ENCODE measurements at regions not wholly inside any gene's neighbourhood (a gene's known extent, or its start where the extent isn't known, plus 50 kb on each side); places are given as distances from the start of the nearest gene placed in this dataset.
A peak's percentile ranks its signal among the peaks of the same experiment; 100 is the strongest.
"Not testable (repeated sequence)": the region's sequence is repeated elsewhere in the genome, so short reads cannot be mapped to it uniquely, and the experiment has no call there.

DNA sequence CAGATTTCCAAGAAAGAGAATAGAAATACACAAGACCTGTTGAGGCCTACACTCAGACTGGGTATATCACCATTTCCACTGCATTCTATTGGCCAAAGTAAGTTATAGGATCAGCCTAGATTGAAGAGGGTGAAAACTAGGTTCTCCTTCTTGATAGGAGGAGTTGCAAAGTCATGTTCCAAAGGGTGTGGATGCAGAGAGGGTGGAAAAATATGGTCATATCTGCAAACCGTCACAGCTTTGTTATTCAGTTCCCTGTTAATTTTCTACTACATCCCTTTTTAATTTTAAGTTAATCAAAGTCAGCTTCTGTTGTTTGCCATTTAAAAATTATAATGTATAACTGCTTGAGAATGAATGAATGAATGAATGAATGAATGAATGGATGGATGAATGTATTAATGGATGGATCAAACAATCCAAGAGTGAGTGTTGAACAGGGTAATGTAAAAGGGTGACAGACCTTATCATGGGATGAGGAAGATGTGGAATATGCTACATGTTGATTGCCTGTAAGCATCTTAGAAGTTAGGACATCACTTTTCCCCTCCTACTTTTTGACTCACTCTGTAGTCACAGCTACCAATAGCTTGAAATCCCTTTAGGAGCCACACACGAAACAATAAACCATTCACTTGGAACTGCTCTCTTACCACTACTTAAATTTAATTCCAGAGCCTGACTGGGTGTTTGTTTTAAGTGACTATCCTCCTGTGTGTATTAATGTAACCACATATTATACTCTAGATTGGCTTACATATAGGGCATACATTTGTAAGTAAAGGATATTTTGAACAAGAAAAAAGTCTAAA is 121.5 kb downstream of the CCDC34 start:
- peak; percentile 78 for DNase-seq

DNA sequence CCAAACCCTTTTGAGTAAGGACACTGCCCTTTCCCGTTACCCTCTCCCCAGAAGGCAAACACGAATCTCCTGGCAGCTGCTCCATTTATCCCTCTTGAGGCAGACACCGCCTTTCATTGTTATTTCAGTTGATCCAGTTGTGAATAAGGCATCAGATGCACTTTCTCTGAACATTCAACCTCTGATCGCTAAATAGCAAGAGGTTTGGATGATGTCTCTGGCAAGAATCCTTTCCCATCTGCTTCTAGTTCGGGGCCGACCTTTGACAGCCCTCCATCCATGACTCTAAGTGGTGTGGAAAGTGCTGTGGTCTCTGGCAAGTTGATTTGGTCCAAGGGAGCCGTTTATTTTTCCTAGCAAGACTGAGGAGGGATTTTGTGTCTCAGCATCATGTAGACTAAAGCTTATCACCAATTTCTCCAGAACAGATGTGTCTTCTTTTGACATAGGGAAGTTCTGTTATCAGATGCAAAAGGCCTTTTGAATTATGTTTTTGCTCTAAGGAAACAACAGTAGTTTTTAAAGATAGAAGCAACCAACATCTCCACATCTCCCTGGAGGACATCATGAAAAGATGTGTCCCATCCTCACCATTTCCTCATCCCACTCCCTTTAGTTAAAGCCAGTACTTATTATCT is 123.6 kb downstream of the CCDC34 start:
- DNase-seq, result no peak

DNA sequence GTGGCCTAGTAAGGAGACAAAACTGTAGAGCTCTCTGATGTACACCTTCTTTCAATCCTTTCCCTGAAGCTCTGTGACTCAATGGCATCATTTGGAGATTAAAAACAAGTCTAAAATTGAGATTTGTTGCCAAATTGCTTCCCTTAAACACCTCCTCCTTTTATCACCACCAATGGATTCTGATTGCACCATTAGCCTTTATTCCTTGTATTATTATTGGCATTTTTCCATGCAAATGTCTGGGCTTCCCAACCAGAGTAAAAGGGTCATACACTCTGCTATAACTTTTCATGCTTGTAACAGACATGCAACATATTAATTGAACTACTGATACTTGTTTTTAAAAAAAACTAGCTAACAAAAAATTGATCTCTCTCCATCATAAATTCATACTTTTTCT is 124.2 kb downstream of the CCDC34 start:
- DNase-seq, result no peak

DNA sequence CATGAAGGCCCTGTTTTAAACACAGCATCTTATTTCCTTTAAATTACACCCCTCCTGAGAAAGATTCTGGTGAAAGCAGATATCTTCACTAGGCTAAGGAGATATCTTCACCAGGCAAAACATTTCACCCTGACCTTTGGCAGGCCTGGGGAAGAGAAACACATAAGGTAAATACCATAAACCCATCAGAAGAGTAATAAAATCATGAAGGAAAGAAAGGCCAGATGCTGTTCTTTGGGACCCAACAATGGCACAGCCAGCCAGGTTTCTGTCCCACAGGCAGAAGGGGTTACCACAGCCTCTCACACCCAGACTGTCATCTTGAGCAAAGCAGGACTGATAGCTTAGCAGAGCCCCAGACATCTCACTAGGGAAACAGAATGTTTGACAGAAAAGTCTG is 125.4 kb downstream of the CCDC34 start:
- DNase-seq, result no peak

GRCh38 chr11:27234961-27235360 is 128.1 kb downstream of the CCDC34 start:
- no peak for DNase-seq

GRCh38 chr11:27234043-27234668 is 128.9 kb downstream of the CCDC34 start:
- DNase-seq, result peak; percentile 87

DNA sequence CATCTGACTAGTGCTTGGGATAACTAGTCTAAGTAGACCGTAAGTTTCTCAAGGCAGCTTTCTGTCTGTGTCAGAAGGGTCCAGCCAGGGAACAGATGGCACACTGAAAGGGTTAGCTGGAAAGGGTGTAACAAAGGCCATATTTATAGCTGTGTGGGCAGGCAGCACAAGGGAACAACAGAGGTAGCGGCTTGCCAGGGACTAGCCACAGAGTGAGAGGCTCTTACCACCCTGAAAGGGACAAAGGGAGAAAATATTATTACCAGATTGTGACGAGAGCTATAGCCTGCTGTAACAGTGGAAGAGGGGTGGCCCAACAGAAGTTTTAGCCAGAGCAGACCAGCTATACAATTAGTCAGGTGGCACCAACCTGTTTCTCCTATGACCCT is 129.4 kb downstream of the CCDC34 start:
- no peak for DNase-seq

DNA sequence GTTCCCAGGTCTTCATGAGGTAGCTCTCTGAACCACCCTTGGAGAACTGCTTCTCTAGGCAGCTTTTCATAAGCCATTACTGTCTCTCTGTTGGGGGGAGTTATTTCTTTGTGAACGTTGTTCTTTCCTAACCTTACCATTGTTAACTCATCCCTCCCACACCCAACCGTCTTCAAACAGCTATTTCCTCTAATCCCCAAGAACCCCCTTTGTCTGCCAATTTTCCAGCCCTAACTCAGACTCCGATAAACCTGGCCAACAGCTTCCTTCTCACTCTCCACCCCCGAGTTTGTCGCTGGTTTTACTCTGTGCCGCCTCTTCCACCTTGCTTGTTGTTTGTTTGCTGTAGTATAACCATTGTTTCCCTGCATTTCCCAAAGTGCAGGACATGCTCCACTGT is 131.5 kb downstream of the CCDC34 start:
- DNase-seq, result no peak

GRCh38 chr11:27230192-27230572 is 132.8 kb downstream of the CCDC34 start:
- DNase-seq, result no peak

- DNase-seq, result no peak
Observed at GRCh38 chr11:27229511-27230191, 133.4 kb downstream of the CCDC34 start.

GRCh38 chr11:27228906-27229290 is 134.1 kb downstream of the CCDC34 start:
- DNase-seq, result no peak

DNA sequence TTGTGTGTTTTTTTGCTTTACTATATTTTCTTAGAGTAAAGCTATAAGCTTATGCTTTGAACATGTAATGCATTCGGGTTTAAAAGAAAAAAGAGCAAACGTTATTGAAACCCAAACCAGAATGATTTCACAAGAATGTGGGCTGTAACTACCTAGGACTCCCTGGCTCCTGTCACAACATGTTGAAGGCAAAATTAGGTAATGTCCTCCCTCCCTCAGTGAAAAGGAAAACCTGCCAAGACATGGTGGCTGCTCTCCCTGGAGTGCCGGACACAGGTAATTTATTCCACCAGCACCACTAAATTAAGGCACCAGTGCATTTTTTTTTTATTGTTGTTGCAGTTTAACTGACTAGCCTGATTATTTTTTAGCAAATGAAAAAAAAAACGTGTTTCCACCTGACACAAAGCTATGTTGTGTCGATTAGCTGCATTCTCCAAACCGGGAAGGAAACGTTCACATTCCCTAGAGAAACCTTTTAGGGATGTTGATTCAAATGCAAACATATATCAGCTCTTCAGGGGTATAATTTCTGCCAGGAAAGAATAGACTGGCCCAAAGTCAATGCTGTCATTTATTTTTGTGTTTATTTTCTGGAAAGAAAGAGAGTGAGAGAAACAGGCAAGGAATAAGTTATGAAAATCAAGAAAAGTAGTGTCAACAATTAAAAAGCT is 134.6 kb downstream of the CCDC34 start:
- DNase-seq, result no peak

GRCh38 chr11:27227736-27228135 is 135.3 kb downstream of the CCDC34 start:
- no peak for DNase-seq

DNA sequence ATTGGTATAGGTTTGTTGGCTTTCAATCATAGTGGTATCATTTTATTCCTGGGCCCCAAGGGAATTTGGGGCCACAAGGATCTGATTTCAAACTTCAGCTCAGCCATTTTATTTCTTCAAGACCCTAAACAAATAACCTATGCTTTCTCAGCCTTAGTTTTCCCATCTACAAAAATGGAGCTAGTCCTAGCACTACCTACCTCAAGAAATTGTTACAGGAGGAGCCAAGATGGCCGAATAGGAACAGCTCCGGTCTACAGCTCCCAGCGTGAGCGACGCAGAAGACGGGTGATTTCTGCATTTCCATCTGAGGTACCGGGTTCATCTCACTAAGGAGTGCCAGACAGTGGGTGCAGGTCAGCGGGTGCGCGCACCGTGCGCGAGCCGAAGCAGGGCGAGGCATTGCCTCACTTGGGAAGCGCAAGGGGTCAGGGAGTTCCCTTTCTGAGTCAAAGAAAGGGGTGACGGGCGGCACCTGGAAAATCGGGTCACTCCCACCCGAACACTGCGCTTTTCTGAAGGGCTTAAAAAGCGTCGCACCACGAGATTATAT is 143.5 kb downstream of the CCDC34 start:
- DNase-seq, result not testable (repeated sequence)

- DNase-seq, result peak; percentile 55
Observed at GRCh38 chr11:27218421-27219038, 144.5 kb downstream of the CCDC34 start.

DNA sequence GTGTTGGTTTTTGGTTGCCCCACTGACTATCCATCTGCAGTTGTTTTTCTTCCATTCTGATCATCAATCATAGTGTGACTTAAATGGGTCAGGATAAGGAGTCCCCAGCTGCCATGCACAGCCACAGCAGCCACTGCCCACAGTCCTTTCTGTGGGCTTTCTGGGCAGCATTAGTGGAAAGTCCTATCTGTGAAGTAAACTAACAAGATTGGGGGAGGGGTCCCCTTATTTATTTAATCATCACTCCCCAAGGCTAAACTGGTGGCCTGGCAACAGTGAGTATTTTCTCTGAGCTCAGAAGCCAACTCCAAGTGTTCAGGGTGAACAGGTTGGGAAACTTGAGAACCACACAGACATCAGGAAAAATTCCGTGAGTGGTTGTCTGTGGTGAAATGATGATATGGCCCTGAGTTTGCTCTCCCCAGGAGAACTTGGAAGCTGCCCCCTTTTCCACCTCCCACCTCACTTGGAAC is 145.0 kb downstream of the CCDC34 start:
- DNase-seq, result peak; percentile 32

- no peak for DNase-seq
Observed at GRCh38 chr11:27217496-27217895, 145.5 kb downstream of the CCDC34 start.

DNA sequence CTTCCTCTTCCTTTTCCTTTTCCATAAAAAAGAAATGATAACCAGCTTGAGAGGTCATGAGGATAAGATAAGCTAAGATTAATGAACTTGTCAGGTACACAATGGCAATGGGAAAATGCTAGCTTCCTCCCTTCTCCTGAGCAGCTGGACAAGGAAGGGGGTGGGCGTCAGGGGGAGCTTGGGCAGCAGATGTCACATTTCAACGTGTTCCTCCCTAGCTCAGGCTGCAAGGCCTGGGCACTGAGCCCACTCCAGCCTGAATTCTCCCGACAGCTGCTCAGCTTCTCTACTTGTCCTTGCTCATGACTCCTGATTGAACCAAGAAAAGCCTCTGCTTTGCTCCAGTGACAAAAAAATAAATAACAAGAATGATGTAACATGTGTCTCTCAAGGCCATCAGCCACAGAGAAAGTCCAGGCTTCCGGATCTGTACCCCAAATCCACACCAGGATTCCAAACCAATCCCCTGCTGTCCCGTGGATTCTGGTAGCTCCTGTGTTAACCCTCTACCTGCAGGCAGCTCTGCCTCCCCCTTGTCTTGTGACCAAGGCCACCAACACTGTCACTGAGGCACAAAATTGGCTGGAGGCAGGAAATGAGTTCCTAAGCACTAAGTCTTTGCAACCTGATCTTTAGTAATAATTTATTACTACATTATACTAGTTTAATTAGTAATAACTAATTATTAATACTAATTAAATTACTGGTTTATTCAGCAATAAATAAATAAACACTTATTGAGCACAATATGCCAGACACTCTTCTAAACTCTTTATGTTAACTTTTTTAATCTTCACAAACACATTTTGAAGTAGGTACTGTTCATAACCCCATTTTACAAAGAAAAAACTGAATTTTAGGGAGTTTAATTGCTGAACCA is 146.5 kb downstream of the CCDC34 start:
- DNase-seq, result no peak

DNA sequence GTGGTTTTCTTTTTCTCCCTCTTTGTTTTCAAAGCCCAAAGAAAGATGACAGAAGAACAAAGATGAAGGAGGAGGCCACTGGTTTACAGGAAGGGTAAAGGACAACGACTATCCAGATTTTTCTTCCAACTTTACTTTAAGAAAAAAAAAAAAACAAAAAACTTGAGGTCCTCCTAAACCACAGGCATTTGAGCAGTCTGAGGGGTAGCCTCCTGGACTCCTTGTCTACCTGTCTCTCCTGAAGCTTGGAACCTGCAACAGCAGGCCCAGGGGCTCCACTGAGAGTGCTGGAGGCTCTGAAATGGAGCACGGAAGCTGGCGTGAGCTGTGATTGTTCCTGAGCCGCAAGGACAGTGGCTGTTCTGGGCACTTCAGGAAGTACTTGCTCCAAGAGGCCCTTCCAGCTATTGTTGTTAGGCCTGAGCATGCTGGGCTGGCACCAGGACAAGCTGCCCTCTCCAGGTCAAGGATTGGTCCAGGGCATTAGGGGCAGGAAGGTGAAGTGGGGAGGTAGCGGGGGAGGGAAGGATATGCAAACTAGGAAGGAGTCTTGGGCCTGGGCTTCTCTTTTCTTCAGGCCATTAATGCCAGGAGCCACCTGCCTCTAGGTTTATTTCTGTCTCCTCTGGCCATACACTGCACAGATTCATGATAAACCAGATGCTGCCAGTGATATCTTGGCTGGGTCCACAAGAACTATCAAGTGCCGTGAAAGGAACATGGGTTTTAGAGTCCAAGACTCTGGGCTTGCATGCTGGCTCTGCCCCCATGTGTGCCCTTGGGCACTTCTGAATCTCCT is 147.3 kb downstream of the CCDC34 start:
- DNase-seq, result no peak

- DNase-seq, result no peak
Observed at GRCh38 chr11:27214713-27215112, 148.3 kb downstream of the CCDC34 start.

Measured in kidney glomerular epithelial cell (primary cell).